SU-DHL-6 (cell line): ENCODE measurements at regions not wholly inside any gene's neighbourhood (a gene's known extent, or its start where the extent isn't known, plus 50 kb on each side); places are given as distances from the start of the nearest gene placed in this dataset.

Source experiments
- H2AFZ ChIP-seq: fragments of 200-600 bp; sonication (generic); 2 replicates; pipeline ENCODE4 v1.6.1; 2014; ENCODE audit warnings: low read depth, mild to moderate bottlenecking, moderate library complexity, mixed read lengths, antibody characterized with exemption, low read length; ENCODE audit not compliant: severe bottlenecking
- H3F3A ChIP-seq: fragments of 200-600 bp; shearing (Covaris generic); 2 replicates; pipeline ENCODE4 v1.6.0; 2016; ENCODE audit warnings: antibody characterized with exemption, mild to moderate bottlenecking; ENCODE audit not compliant: insufficient read depth
- H3K27ac ChIP-seq: fragments of 200-600 bp; sonication (generic); 2 replicates; pipeline ENCODE4 v1.5.1; 2016; ENCODE audit warnings: low read depth, mild to moderate bottlenecking, low read length, moderate library complexity, mixed read lengths
- H3K27me3 ChIP-seq: fragments of 200-600 bp; sonication (generic), shearing (Covaris generic); 2 replicates; pipeline ENCODE4 v1.6.0; 2014; ENCODE audit warnings: mild to moderate bottlenecking, low read length
- H3K36me3 ChIP-seq: fragments of 200-600 bp; sonication (generic); 2 replicates; pipeline ENCODE4 v1.6.1; 2014; ENCODE audit warnings: mild to moderate bottlenecking, low read length, mixed read lengths
- H3K4me2 ChIP-seq: fragments of 300-600, 200-600 bp; shearing (Covaris generic), sonication (generic); 2 replicates; pipeline ENCODE4 v1.6.0; 2014; ENCODE audit warnings: low read length, low read depth, mild to moderate bottlenecking; ENCODE audit not compliant: poor library complexity, severe bottlenecking
- H3K4me3 ChIP-seq: fragments of 200-600 bp; sonication (generic); 2 replicates; pipeline ENCODE4 v1.5.1; 2014; ENCODE audit warnings: antibody characterized with exemption, low read length, mild to moderate bottlenecking, mixed read lengths; ENCODE audit not compliant: insufficient read depth, poor library complexity, severe bottlenecking
- H3K79me2 ChIP-seq: fragments of 200-600 bp; sonication (generic); 2 replicates; pipeline ENCODE4 v1.6.1; 2014; ENCODE audit warnings: mild to moderate bottlenecking, low read length, moderate library complexity; ENCODE audit not compliant: insufficient read depth
- H3K9ac ChIP-seq: fragments of 200-600 bp; sonication (generic); 2 replicates; pipeline ENCODE4 v1.7.0; 2014; ENCODE audit warnings: mild to moderate bottlenecking, low read length
- H3K9me2 ChIP-seq: fragments of 200-600 bp; sonication (generic); replicated peaks from 2 replicates; pipeline ENCODE4 v1.6.1; 2014; ENCODE audit warnings: low read length; ENCODE audit not compliant: insufficient read depth
- H3K9me3 ChIP-seq: fragments of 200-600 bp; sonication (generic); 2 replicates; pipeline ENCODE4 v1.6.1; 2014; ENCODE audit warnings: low read length, mixed read lengths; ENCODE audit not compliant: insufficient read depth
- H4K20me1 ChIP-seq: fragments of 200-600 bp; sonication (generic); 2 replicates; pipeline ENCODE4 v1.6.1; 2014; ENCODE audit warnings: low read depth, mild to moderate bottlenecking, antibody characterized with exemption, low read length, moderate library complexity, mixed read lengths
- EZH2phosphoT487 ChIP-seq: fragments of 200-600 bp; sonication (generic), shearing (Covaris generic); conservative IDR thresholded peaks from 2 replicates; pipeline ENCODE4 v1.6.1; 2018; ENCODE audit warnings: mild to moderate bottlenecking, antibody characterized with exemption, low read length, moderate library complexity, mixed read lengths
- TF ChIP-seq, protein P1 (sequence below): fragments of 200-600 bp; sonication (generic); IDR thresholded peaks from one replicate; pipeline ENCODE4 v1.5.1; 2017; ENCODE audit warnings: antibody characterized with exemption, mild to moderate bottlenecking, low read length, moderate library complexity; ENCODE audit not compliant: insufficient read depth, poor library complexity, severe bottlenecking

DNA sequence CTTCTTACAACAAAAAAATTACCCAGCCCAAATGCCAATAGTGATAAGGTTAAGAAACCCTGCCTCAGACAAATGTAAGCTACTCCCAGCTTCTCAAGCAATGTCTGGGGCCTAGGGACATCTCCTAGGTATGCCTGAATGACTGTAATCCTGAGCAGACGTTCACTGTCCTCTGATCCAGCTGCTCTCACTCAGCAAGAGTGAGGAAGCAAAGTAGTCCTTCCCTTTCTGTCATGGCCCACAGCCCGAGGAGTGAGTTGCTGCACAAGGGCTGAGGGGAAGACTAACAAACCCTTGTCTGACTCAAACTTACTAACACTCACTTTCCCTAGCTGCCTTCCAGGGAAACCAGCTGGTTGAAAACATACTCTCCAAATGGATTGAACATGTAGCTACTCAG is 124.9 kb upstream of the TNFSF4 start:
- no peaks in the 10 kb centered on the region for H3K36me3 ChIP-seq
- H4K20me1 ChIP-seq: no peaks in the 10 kb centered on the region
- H3K4me2 ChIP-seq: no peak overlapping the region
- TF ChIP-seq EZH2phosphoT487: no peak
- TF ChIP-seq, protein P1, sequence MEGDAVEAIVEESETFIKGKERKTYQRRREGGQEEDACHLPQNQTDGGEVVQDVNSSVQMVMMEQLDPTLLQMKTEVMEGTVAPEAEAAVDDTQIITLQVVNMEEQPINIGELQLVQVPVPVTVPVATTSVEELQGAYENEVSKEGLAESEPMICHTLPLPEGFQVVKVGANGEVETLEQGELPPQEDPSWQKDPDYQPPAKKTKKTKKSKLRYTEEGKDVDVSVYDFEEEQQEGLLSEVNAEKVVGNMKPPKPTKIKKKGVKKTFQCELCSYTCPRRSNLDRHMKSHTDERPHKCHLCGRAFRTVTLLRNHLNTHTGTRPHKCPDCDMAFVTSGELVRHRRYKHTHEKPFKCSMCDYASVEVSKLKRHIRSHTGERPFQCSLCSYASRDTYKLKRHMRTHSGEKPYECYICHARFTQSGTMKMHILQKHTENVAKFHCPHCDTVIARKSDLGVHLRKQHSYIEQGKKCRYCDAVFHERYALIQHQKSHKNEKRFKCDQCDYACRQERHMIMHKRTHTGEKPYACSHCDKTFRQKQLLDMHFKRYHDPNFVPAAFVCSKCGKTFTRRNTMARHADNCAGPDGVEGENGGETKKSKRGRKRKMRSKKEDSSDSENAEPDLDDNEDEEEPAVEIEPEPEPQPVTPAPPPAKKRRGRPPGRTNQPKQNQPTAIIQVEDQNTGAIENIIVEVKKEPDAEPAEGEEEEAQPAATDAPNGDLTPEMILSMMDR: no peak
- H3K27ac ChIP-seq: no peak overlapping the region
- no peaks in the 10 kb centered on the region for H3K9me3 ChIP-seq
- peaks cover 16% of the 10 kb centered on the region; the same call in 1 of the 2 replicates for H3F3A ChIP-seq
- no peak overlapping the region for H3K9ac ChIP-seq
- H3K9me2 ChIP-seq: no peaks in the 10 kb centered on the region
- H2AFZ ChIP-seq: peak overlapping the region; percentile 5
- H3K79me2 ChIP-seq: no peaks in the 10 kb centered on the region
- no peak overlapping the region for H3K4me3 ChIP-seq
- no peaks in the 10 kb centered on the region for H3K27me3 ChIP-seq

DNA sequence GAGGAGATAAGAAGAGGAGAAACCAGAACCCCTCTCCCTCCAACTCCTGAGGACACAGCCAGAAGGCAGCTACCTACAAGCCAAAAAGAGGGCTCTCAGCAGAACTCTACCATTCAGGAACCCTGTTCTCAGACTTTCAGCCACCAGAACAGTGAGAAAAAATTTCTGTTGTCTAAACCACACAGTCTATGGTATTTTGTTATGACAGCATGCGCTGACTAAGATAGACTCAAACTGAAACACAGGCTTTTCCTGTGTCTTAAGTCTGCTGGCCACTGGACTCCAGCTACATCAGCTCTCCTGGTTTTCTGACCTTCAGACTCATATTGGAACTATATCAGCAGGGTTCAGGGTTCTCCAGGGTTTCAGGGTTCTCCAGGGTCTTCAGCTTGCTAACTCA is 126.5 kb upstream of the TNFSF4 start:
- no peaks in the 10 kb centered on the region for H3K36me3 ChIP-seq

DNA sequence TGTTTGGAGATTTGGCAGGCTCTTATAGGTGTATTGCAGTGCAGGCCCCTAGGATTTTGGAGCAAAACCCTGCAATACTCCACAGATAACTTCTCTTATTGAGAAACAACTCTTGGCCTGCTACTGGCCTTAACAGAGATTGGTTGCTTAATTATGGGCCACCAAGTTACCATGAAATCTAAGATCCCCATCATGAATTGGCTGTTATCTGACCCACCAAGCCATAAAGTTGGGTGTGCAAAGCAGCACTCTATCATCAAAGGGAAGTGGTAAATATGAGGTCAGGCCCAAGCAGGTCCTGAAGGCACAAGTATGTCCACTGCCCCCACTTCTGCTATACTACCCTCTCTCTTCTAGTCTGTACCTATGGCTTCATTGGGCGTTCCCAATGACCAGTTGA is 130.0 kb upstream of the TNFSF4 start:
- H3K9me3 ChIP-seq: no peaks in the 10 kb centered on the region
- H3K4me2 ChIP-seq: no peak overlapping the region
- TF ChIP-seq, protein P1: no peak
- TF ChIP-seq EZH2phosphoT487: no peak
- H2AFZ ChIP-seq: no peak overlapping the region
- H3K9me2 ChIP-seq: no peaks in the 10 kb centered on the region
- no peaks in the 10 kb centered on the region for H4K20me1 ChIP-seq
- no peak overlapping the region for H3K4me3 ChIP-seq
- no peak overlapping the region for H3K9ac ChIP-seq
- H3K79me2 ChIP-seq: no peaks in the 10 kb centered on the region
- no peaks in the 10 kb centered on the region for H3F3A ChIP-seq
- no peaks in the 10 kb centered on the region for H3K27me3 ChIP-seq
- H3K36me3 ChIP-seq: no peaks in the 10 kb centered on the region
- H3K27ac ChIP-seq: no peak overlapping the region

More for the DNA sequence above, 126.5 kb upstream of the TNFSF4 start:
- Histone ChIP-seq H3K27me3 (no peaks in the 10 kb centered on the region), H3K9me2 (no peaks in the 10 kb centered on the region), H3K9me3 (no peaks in the 10 kb centered on the region), H4K20me1 (no peaks in the 10 kb centered on the region), H3K4me2 (no peak overlapping the region), H3K27ac (no peak overlapping the region), H3F3A (peaks cover 16% of the 10 kb centered on the region; the same call in 1 of the 2 replicates), H3K4me3 (no peak overlapping the region), H3K79me2 (no peaks in the 10 kb centered on the region), H2AFZ (no peak overlapping the region), H3K9ac (no peak overlapping the region)
- TF ChIP-seq, protein P1: no peak
- TF ChIP-seq EZH2phosphoT487: no peak

DNA sequence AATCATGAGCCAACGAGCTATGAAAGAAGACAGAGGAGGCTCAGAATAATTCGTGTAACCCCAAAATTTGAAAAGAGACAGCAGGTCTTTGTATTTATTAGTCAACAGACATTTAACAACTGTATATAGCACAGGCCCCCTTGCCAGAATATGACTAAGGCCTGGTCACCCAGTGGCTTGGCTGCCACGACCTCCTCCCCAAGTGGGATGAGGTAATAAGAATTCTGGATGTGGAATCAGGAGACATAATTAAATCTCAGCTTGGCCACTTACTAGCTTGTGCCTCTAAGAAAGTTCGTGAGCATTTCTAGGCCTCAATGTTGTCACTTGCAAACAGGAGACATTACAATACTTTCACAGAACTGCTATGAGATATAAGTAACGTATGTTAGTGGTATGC is 134.2 kb upstream of the TNFSF4 start:
- H3K9ac ChIP-seq: no peak overlapping the region
- no peaks in the 10 kb centered on the region for H3K36me3 ChIP-seq
- no peaks in the 10 kb centered on the region for H3F3A ChIP-seq
- no peaks in the 10 kb centered on the region for H4K20me1 ChIP-seq
- H3K4me3 ChIP-seq: no peak overlapping the region
- H3K9me2 ChIP-seq: no peaks in the 10 kb centered on the region
- no peaks in the 10 kb centered on the region for H3K27me3 ChIP-seq
- TF ChIP-seq EZH2phosphoT487: no peak
- TF ChIP-seq, protein P1: no peak
- no peak overlapping the region for H2AFZ ChIP-seq
- H3K9me3 ChIP-seq: no peaks in the 10 kb centered on the region
- no peaks in the 10 kb centered on the region for H3K79me2 ChIP-seq
- no peak overlapping the region for H3K4me2 ChIP-seq
- H3K27ac ChIP-seq: no peak overlapping the region
